Mammary epithelial cell (primary cell): ENCODE measurements at regions not wholly inside any gene's neighbourhood (a gene's known extent, or its start where the extent isn't known, plus 50 kb on each side); places are given as distances from the start of the nearest gene placed in this dataset.

Experiments used
- CTCF ChIP-seq, 2 donors: IDR thresholded peaks in 1 of 2; conservative IDR thresholded peaks in 1 of 2; 2 replicates each; pipeline ENCODE4 v1.5.1; 2011 to 2012; ENCODE audit warnings: inconsistent platforms in 2 of 2, low read length in 2 of 2, mild to moderate bottlenecking in 2 of 2, control low read depth in 1 of 2, low read depth in 1 of 2; ENCODE audit not compliant: insufficient read depth in 1 of 2; ENCODE audit errors: extremely low read depth in 1 of 2
- EZH2 ChIP-seq: IDR thresholded peaks from 2 replicates; pipeline ENCODE4 v1.6.1; 2012; ENCODE audit warnings: low read length, inconsistent platforms, borderline replicate concordance

- TF ChIP-seq CTCF (conservative IDR thresholded peaks at IDR 0.05 in 1 of 2, IDR thresholded peaks at IDR 0.05 in 1 of 2; ENCODE audit: extremely low read depth in 1 of 2, insufficient read depth in 1 of 2, low read depth in 1 of 2, low read length in 2 of 2) (no peak), EZH2 (no peak)
Observed at GRCh38 chr10:131420867-131421266, 109.3 kb upstream of the TCERG1L start.
